ENCODE measurements at regions not wholly inside any gene's neighbourhood (a gene's known extent, or its start where the extent isn't known, plus 50 kb on each side); places are given as distances from the start of the nearest gene placed in this dataset.

DNA sequence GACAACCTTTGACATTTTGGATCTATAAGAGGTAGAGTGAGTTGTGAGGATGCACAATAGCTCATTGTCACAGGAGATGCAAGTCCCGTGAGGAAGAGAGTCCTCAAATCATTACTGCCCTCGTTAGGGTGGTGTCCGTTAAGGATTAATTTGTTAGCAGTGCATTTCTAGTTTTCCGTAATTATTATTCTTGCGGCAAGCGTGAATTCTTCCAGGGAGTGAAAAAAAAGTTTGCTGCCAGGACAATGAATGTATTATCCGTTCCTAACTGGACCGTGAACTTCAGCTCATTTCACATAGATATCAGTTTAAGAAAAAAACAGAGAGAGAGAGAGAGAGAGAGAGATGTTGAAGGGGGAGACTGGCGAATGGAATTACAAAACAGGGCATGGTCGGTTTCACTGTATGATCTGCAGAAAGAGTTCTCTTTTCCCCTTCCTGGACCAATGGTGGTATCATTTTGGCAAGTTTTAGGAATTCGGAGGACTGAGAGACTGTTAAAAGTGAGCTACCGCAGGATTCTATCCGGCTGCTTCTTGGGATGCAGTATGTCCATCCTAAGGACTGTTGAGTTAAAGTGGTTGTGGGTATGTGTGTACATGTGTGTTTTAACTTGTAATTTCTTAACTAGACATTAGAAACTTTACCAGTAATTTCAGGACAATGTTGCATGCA, 216.0 kb upstream of the NFIA start:
- ATAC-seq (ENCODE audit: low read depth in 2 of 2) = no peak
- Mint-ChIP-seq H3K4me1 (no peaks in the 10 kb centered on the region), H3K9me3 (no peaks in the 10 kb centered on the region), H3K4me3 (no peak overlapping the region), H3K27me3 (peaks cover 4% of the 10 kb centered on the region), H3K27ac (no peak overlapping the region), H3K36me3 (no peaks in the 10 kb centered on the region)
- Histone ChIP-seq H3K4me1 (ENCODE audit: control insufficient read depth, insufficient read depth, low read length, poor library complexity, severe bottlenecking) (no peaks in the 10 kb centered on the region), H3K27ac (ENCODE audit: insufficient read depth, low read length, poor library complexity, severe bottlenecking) (no peak overlapping the region), H3K9me3 (ENCODE audit: control insufficient read depth in 2 of 2, low read length in 2 of 2) (no peaks in the 10 kb centered on the region), H3K27me3 (ENCODE audit: control insufficient read depth, insufficient read depth, low read length) (peaks cover 2% of the 10 kb centered on the region), H3K36me3 (ENCODE audit: control insufficient read depth, insufficient read depth, low read length) (no peaks in the 10 kb centered on the region), H3K4me3 (ENCODE audit: low read depth, low read length) (no peak overlapping the region)
- DNase-seq = no peak

DNA sequence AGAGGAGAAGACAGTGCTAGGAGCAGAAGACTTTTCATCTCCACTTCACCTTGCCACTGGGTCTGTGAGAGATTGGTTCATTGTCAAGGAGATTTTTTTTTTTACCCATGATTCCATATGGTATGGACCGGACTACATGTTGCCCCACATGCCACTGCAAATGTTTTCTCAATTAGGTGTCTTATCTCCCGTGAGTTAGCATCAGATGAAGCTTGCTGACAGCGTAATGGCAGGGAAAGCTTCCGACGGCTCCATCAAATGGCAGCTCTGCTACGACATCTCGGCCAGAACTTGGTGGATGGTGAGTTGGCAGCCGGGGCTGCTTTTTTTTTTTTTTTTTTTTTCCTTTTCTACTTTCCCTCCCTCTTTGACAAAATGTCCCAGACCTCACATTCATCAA, 217.2 kb upstream of the NFIA start:
- Mint-ChIP-seq H3K4me1 (no peaks in the 10 kb centered on the region), H3K27me3 (peaks cover 4% of the 10 kb centered on the region), H3K27ac (no peak overlapping the region), H3K9me3 (no peaks in the 10 kb centered on the region), H3K4me3 (no peak overlapping the region), H3K36me3 (no peaks in the 10 kb centered on the region)
- no peak overlapping the region for H3K27ac ChIP-seq (ENCODE audit: insufficient read depth, low read length, poor library complexity, severe bottlenecking)
- H3K4me3 ChIP-seq (ENCODE audit: low read depth, low read length) = no peak overlapping the region
- H3K9me3 ChIP-seq (ENCODE audit: control insufficient read depth in 2 of 2, low read length in 2 of 2) = no peaks in the 10 kb centered on the region
- no peaks in the 10 kb centered on the region for H3K36me3 ChIP-seq (ENCODE audit: control insufficient read depth, insufficient read depth, low read length)
- peaks cover 2% of the 10 kb centered on the region for H3K27me3 ChIP-seq (ENCODE audit: control insufficient read depth, insufficient read depth, low read length)
- H3K4me1 ChIP-seq (ENCODE audit: control insufficient read depth, insufficient read depth, low read length, poor library complexity, severe bottlenecking) = no peaks in the 10 kb centered on the region
- no peak for ATAC-seq (ENCODE audit: low read depth in 2 of 2)
- DNase-seq = no peak

DNA sequence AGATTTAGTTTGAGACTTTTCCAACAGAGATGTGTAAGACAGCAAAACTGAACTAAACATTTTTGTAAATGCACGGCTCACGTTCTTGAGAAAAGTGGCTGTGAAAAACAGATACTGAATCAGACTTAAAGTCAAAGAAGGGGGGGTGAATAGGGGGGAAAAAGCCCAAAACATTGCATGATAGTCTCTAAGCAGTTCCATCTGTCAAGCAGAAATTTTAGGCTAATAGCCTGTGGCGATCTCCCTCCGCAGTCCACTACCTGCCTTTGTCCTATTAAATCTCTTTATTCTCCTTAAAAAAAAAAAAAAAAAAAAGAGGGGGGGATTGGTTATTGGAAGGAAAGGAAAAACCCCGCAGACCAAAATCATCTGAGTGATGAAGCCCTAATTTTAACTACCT, 217.6 kb upstream of the NFIA start:
- Mint-ChIP-seq H3K36me3 (no peaks in the 10 kb centered on the region), H3K4me3 (no peak overlapping the region), H3K27me3 (peaks cover 4% of the 10 kb centered on the region), H3K27ac (no peak overlapping the region), H3K9me3 (no peaks in the 10 kb centered on the region), H3K4me1 (no peaks in the 10 kb centered on the region)
- no peaks in the 10 kb centered on the region for H3K36me3 ChIP-seq (ENCODE audit: control insufficient read depth, insufficient read depth, low read length)
- ATAC-seq (ENCODE audit: low read depth in 2 of 2) (no peak), DNase-seq (no peak)
- H3K9me3 ChIP-seq (ENCODE audit: control insufficient read depth in 2 of 2, low read length in 2 of 2) = no peaks in the 10 kb centered on the region
- no peaks in the 10 kb centered on the region for H3K4me1 ChIP-seq (ENCODE audit: control insufficient read depth, insufficient read depth, low read length, poor library complexity, severe bottlenecking)
- peaks cover 2% of the 10 kb centered on the region for H3K27me3 ChIP-seq (ENCODE audit: control insufficient read depth, insufficient read depth, low read length)
- no peak overlapping the region for H3K4me3 ChIP-seq (ENCODE audit: low read depth, low read length)
- no peak overlapping the region for H3K27ac ChIP-seq (ENCODE audit: insufficient read depth, low read length, poor library complexity, severe bottlenecking)

DNA sequence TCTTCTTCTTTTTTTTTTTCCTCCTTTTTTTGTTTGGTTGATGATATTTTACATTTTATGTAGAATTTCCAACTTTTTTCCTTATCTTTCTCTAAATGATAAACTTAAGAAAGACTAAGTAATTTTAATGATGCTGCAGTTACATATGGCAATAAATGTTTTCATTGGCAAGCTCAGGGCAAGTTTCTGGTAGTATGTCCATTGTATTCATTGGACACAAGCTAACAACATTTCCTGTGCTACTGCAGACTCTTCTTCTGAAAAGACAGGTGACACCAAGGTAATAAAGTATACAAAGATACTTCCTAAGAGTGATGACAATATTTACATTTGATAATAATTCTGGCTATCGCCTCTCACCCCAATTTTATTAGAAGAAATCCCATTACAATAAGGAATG, 219.2 kb upstream of the NFIA start:
- H3K4me1 ChIP-seq (ENCODE audit: control insufficient read depth, insufficient read depth, low read length, poor library complexity, severe bottlenecking) = no peaks in the 10 kb centered on the region
- Mint-ChIP-seq H3K36me3 (no peaks in the 10 kb centered on the region), H3K27me3 (peaks cover 5% of the 10 kb centered on the region)

GRCh38 chr1:60861961-60862567, 220.3 kb upstream of the NFIA start:
- ATAC-seq (ENCODE audit: low read depth in 2 of 2) (no peak), DNase-seq (no peak)
- no peaks in the 10 kb centered on the region for H3K4me1 ChIP-seq (ENCODE audit: control insufficient read depth, insufficient read depth, low read length, poor library complexity, severe bottlenecking)
- H3K36me3 Mint-ChIP-seq = no peaks in the 10 kb centered on the region
- no peaks in the 10 kb centered on the region for H3K9me3 ChIP-seq (ENCODE audit: control insufficient read depth in 2 of 2, low read length in 2 of 2)
- no peaks in the 10 kb centered on the region for H3K4me1 Mint-ChIP-seq
- H3K27me3 ChIP-seq (ENCODE audit: control insufficient read depth, insufficient read depth, low read length) = no peaks in the 10 kb centered on the region
- no peak overlapping the region for H3K27ac Mint-ChIP-seq
- peaks cover 5% of the 10 kb centered on the region for H3K27me3 Mint-ChIP-seq
- no peaks in the 10 kb centered on the region for H3K36me3 ChIP-seq (ENCODE audit: control insufficient read depth, insufficient read depth, low read length)
- H3K4me3 Mint-ChIP-seq = no peak overlapping the region
- H3K9me3 Mint-ChIP-seq = peaks cover 0 to 3% (median 0%) of the 10 kb centered on the region in 7 donors
- no peak overlapping the region for H3K27ac ChIP-seq (ENCODE audit: insufficient read depth, low read length, poor library complexity, severe bottlenecking)
- no peak overlapping the region for H3K4me3 ChIP-seq (ENCODE audit: low read depth, low read length)

More for the DNA sequence above, 219.2 kb upstream of the NFIA start:
- Histone ChIP-seq H3K27me3 (ENCODE audit: control insufficient read depth, insufficient read depth, low read length) (no peaks in the 10 kb centered on the region), H3K27ac (ENCODE audit: insufficient read depth, low read length, poor library complexity, severe bottlenecking) (no peak overlapping the region), H3K4me3 (ENCODE audit: low read depth, low read length) (no peak overlapping the region), H3K36me3 (ENCODE audit: control insufficient read depth, insufficient read depth, low read length) (no peaks in the 10 kb centered on the region), H3K9me3 (ENCODE audit: control insufficient read depth in 2 of 2, low read length in 2 of 2) (no peaks in the 10 kb centered on the region)
- ATAC-seq (ENCODE audit: low read depth in 2 of 2) = no peak
- H3K4me3 Mint-ChIP-seq = no peak overlapping the region
- peaks cover 0 to 3% (median 0%) of the 10 kb centered on the region in 7 donors for H3K9me3 Mint-ChIP-seq
- DNase-seq = no peak
- H3K4me1 Mint-ChIP-seq = no peaks in the 10 kb centered on the region
- H3K27ac Mint-ChIP-seq = no peak overlapping the region

DNA sequence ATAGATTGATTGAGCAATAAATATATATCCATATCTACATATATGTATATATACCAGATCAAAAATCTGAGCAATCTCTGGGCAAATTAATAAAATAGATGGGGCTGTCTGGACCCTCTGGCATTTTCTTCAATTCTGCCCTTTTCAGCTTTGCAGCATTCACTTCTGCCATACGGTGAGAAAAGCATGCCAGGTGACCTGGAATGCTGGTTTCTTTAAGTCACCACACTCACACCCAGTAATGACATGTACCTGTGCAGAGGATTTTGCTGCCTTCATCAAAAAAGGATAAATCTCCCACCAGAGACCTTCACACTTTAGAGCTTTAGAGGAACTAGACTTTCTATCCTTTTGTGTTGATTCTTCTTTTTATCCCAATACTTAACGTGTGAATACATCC, 223.2 kb upstream of the NFIA start:
- Mint-ChIP-seq H3K4me1 (no peaks in the 10 kb centered on the region), H3K4me3 (no peak overlapping the region), H3K9me3 (peaks cover 0 to 3% (median 0%) of the 10 kb centered on the region in 7 donors), H3K27me3 (peaks cover 5% of the 10 kb centered on the region), H3K36me3 (no peaks in the 10 kb centered on the region), H3K27ac (no peak overlapping the region)
- H3K9me3 ChIP-seq (ENCODE audit: control insufficient read depth in 2 of 2, low read length in 2 of 2) = no peaks in the 10 kb centered on the region
- DNase-seq (no peak), ATAC-seq (ENCODE audit: low read depth in 2 of 2) (no peak)
- no peak overlapping the region for H3K27ac ChIP-seq (ENCODE audit: insufficient read depth, low read length, poor library complexity, severe bottlenecking)
- no peaks in the 10 kb centered on the region for H3K36me3 ChIP-seq (ENCODE audit: control insufficient read depth, insufficient read depth, low read length)
- no peaks in the 10 kb centered on the region for H3K4me1 ChIP-seq (ENCODE audit: control insufficient read depth, insufficient read depth, low read length, poor library complexity, severe bottlenecking)
- no peaks in the 10 kb centered on the region for H3K27me3 ChIP-seq (ENCODE audit: control insufficient read depth, insufficient read depth, low read length)
- H3K4me3 ChIP-seq (ENCODE audit: low read depth, low read length) = no peak overlapping the region

DNA sequence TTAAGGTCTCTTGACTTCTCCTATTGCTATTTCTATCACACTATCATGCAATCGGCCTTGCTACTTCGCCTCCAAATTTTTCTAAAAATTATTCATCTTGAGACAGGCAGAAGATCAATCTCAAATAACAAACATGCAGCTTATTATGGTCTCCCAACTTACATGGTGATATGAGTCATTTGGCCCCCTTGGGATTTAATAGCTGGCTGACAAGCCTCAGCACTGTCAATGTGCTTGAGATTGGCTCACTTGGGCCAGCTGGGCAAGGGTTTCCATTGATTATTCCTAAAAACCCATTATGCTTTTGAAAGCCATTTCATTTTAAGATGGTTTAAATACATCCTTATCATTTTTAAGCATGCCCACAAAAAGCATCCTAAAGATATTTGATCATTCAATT, 224.5 kb upstream of the NFIA start:
- no peaks in the 10 kb centered on the region for H3K36me3 Mint-ChIP-seq
- no peak overlapping the region for H3K4me3 Mint-ChIP-seq
- H3K27ac Mint-ChIP-seq = no peak overlapping the region
- H3K27ac ChIP-seq (ENCODE audit: insufficient read depth, low read length, poor library complexity, severe bottlenecking) = no peak overlapping the region
- no peaks in the 10 kb centered on the region for H3K27me3 ChIP-seq (ENCODE audit: control insufficient read depth, insufficient read depth, low read length)
- peaks cover 5% of the 10 kb centered on the region for H3K27me3 Mint-ChIP-seq
- H3K9me3 Mint-ChIP-seq = peaks cover 0 to 3% (median 0%) of the 10 kb centered on the region in 7 donors
- no peaks in the 10 kb centered on the region for H3K4me1 ChIP-seq (ENCODE audit: control insufficient read depth, insufficient read depth, low read length, poor library complexity, severe bottlenecking)
- H3K9me3 ChIP-seq (ENCODE audit: control insufficient read depth in 2 of 2, low read length in 2 of 2) = no peaks in the 10 kb centered on the region
- H3K4me3 ChIP-seq (ENCODE audit: low read depth, low read length) = no peak overlapping the region
- DNase-seq (no peak), ATAC-seq (ENCODE audit: low read depth in 2 of 2) (no peak)
- H3K36me3 ChIP-seq (ENCODE audit: control insufficient read depth, insufficient read depth, low read length) = no peaks in the 10 kb centered on the region
- H3K4me1 Mint-ChIP-seq = no peaks in the 10 kb centered on the region

DNA sequence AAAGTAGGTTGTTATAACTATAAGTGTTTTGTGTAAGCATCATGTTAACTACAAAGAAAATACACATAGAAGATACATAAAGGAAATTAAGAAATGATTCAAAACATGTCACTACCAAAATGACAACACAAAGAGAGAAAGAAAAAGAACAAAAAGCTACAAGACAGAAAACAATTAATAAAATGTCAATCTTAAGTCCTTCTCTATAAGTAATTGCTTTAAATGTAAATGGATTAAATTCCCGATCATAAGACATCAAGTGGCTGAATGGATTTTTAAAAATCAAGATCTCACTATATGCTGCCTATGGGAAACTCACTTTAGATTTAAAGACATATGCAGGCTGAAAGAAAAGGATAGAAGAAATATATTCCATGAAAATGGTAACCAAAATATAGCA, 232.3 kb upstream of the NFIA start:
- no peak overlapping the region for H3K4me3 ChIP-seq (ENCODE audit: low read depth, low read length)
- no peak overlapping the region for H3K27ac ChIP-seq (ENCODE audit: insufficient read depth, low read length, poor library complexity, severe bottlenecking)
- DNase-seq = no peak
- H3K27ac Mint-ChIP-seq = no peak overlapping the region
- no peaks in the 10 kb centered on the region for H3K36me3 Mint-ChIP-seq
- H3K4me1 Mint-ChIP-seq = no peaks in the 10 kb centered on the region
- H3K9me3 Mint-ChIP-seq = peaks cover 0 to 6% (median 1%) of the 10 kb centered on the region in 7 donors
- H3K27me3 Mint-ChIP-seq = no peaks in the 10 kb centered on the region
- H3K36me3 ChIP-seq (ENCODE audit: control insufficient read depth, insufficient read depth, low read length) = no peaks in the 10 kb centered on the region
- no peaks in the 10 kb centered on the region for H3K4me1 ChIP-seq (ENCODE audit: control insufficient read depth, insufficient read depth, low read length, poor library complexity, severe bottlenecking)
- no peak for ATAC-seq (ENCODE audit: low read depth in 2 of 2)
- H3K9me3 ChIP-seq (ENCODE audit: control insufficient read depth in 2 of 2, low read length in 2 of 2) = no peaks in the 10 kb centered on the region
- H3K27me3 ChIP-seq (ENCODE audit: control insufficient read depth, insufficient read depth, low read length) = no peaks in the 10 kb centered on the region
- no peak overlapping the region for H3K4me3 Mint-ChIP-seq
